HEK293 (cell line): ENCODE measurements at regions not wholly inside any gene's neighbourhood (a gene's known extent, or its start where the extent isn't known, plus 50 kb on each side); places are given as distances from the start of the nearest gene placed in this dataset.

Experiments
- CTCF ChIP-seq: fragments of 450-650 bp; formaldehyde crosslinking; IDR thresholded peaks from 2 replicates; pipeline ENCODE4 v1.5.1; 2016; ENCODE audit warnings: missing biosample characterization, missing genetic modification characterization
- REST ChIP-seq: fragments of 450-650 bp; formaldehyde crosslinking; IDR thresholded peaks from 2 replicates; pipeline ENCODE4 v1.5.1; 2016; ENCODE audit warnings: missing biosample characterization, missing genetic modification characterization
- SP7 ChIP-seq: fragments of 450-650 bp; formaldehyde crosslinking; IDR thresholded peaks from 2 replicates; pipeline ENCODE4 v1.5.1; 2016; ENCODE audit warnings: missing biosample characterization, missing genetic modification characterization
- ZBTB48 ChIP-seq: fragments of 450-650 bp; formaldehyde crosslinking; IDR thresholded peaks from 2 replicates; pipeline ENCODE4 v1.5.1; 2016; ENCODE audit warnings: missing biosample characterization, missing genetic modification characterization
- ZNF274 ChIP-seq, 2 experiments: fragments of 200-500 bp in 1 of 2; fragments of 450-650 bp in 1 of 2; sonication (Bioruptor generic) in 1 of 2; formaldehyde crosslinking in 1 of 2; IDR thresholded peaks; 2 replicates each; pipeline versions ENCODE4 v1.5.1 to v1.6.1; 2014 to 2016; ENCODE audit warnings: borderline replicate concordance in 1 of 2, inconsistent platforms in 1 of 2, low read length in 1 of 2, missing biosample characterization in 1 of 2, missing genetic modification characterization in 1 of 2
- ZNF549 ChIP-seq: fragments of 450-650 bp; IDR thresholded peaks from 2 replicates; pipeline ENCODE4 v1.5.1; 2018; ENCODE audit warnings: missing biosample characterization, missing genetic modification characterization, mild to moderate bottlenecking, inconsistent platforms, moderate library complexity
- ZNF571 ChIP-seq: fragments of 450-650 bp; formaldehyde crosslinking; IDR thresholded peaks from 2 replicates; pipeline ENCODE4 v1.5.0; 2017; ENCODE audit warnings: missing biosample characterization, missing genetic modification characterization

GRCh38 chr4:126658411-126658810 lies 974.3 kb upstream of the INTU start:
- TF ChIP-seq CTCF (tag by site-specific recombination) (no peak), REST (tag by site-specific recombination) (no peak), ZNF571 (tag by site-specific recombination) (no peak), SP7 (tag by site-specific recombination) (no peak), ZNF549 (tag by site-specific recombination) (no peak), ZNF274 (IDR thresholded peaks at IDR 0.05; ENCODE audit: low read length) (no peak), ZNF274 (tag by site-specific recombination; IDR thresholded peaks at IDR 0.05; ENCODE audit: borderline replicate concordance) (no peak), ZBTB48 (tag by site-specific recombination) (no peak)
